Calu3 (cell line): ENCODE measurements at regions not wholly inside any gene's neighbourhood (a gene's known extent, or its start where the extent isn't known, plus 50 kb on each side); places are given as distances from the start of the nearest gene placed in this dataset.

ENCODE experiments used
- BruUV-seq: library from RNA; stranded (reverse); fragments of 400-500 nt; replicated peaks from 2 replicates; lab custom pipeline; 2021; lab: Mats Ljungman, UMichigan
- CTCF ChIA-PET: fragments of 300-600 bp; sonication (Branson Sonifier 250); formaldehyde crosslinking; loops from one replicate; lab custom pipeline; 2022; ENCODE audit warnings: antibody characterized with exemption; lab: Charles Lee
- DNase-seq: peaks from one replicate; pipeline ENCODE4 v3.0.0; 2022
- H3K27ac Mint-ChIP-seq: one replicate; pipeline ENCODE4 v1.8.0; 2022; ENCODE audit warnings: mixed read lengths; ENCODE audit not compliant: unreplicated experiment
- H3K27me3 Mint-ChIP-seq: one replicate; pipeline ENCODE4 v1.8.0; 2022; ENCODE audit warnings: mixed read lengths; ENCODE audit not compliant: unreplicated experiment
- H3K36me3 Mint-ChIP-seq: one replicate; pipeline ENCODE4 v1.8.0; 2022; ENCODE audit warnings: mild to moderate bottlenecking, moderate library complexity, mixed read lengths; ENCODE audit not compliant: insufficient read depth, unreplicated experiment
- H3K4me1 Mint-ChIP-seq: one replicate; pipeline ENCODE4 v1.8.0; 2022; ENCODE audit warnings: mild to moderate bottlenecking, low read depth, mixed read lengths; ENCODE audit not compliant: unreplicated experiment
- H3K4me3 Mint-ChIP-seq: one replicate; pipeline ENCODE4 v1.8.0; 2022; ENCODE audit warnings: mild to moderate bottlenecking, low read depth, moderate library complexity, mixed read lengths; ENCODE audit not compliant: unreplicated experiment
- H3K9me3 Mint-ChIP-seq: one replicate; pipeline ENCODE4 v1.8.0; 2022; ENCODE audit warnings: low read depth, mixed read lengths; ENCODE audit not compliant: unreplicated experiment
- intact Hi-C: fragments of 100-400 bp; cut with micrococcal nuclease; formaldehyde crosslinking; loops from one replicate; pipeline ENCODE4 v1.10.0; 2022; ENCODE audit not compliant: unreplicated experiment
- TF ChIP-seq, protein P1 (sequence below): fragments of 200-600 bp; IDR thresholded peaks from one replicate; pipeline ENCODE4 v1.8.0; 2022; ENCODE audit warnings: antibody characterized with exemption; ENCODE audit not compliant: unreplicated experiment

GRCh38 chr6:71496722-71497033, 208.1 kb downstream of the OGFRL1 start:
- DNase-seq, result no peak
- CTCF ChIA-PET, result no interaction called here
- no TSS peak for BruUV-seq

GRCh38 chr6:71498638-71499037, 210.0 kb downstream of the OGFRL1 start:
- no peak overlapping the region for H3K27ac Mint-ChIP-seq
- intact Hi-C loops, result loop anchor here (5.0 kb wide), 1 partner anchor 206 kb away; no protein-coding TSS in a partner anchor
- CTCF ChIA-PET, result interaction anchor here (1.4 kb wide), 1 partner anchor 19 kb away, joined by 3 read pairs; no protein-coding TSS in a partner anchor
- H3K4me3 Mint-ChIP-seq, result no peak overlapping the region
- H3K27me3 Mint-ChIP-seq, result no peaks in the 10 kb centered on the region
- DNase-seq, result peak; percentile 44
- H3K4me1 Mint-ChIP-seq, result peaks cover 44% of the 10 kb centered on the region
- no TSS peak for BruUV-seq
- TF ChIP-seq, protein P1, sequence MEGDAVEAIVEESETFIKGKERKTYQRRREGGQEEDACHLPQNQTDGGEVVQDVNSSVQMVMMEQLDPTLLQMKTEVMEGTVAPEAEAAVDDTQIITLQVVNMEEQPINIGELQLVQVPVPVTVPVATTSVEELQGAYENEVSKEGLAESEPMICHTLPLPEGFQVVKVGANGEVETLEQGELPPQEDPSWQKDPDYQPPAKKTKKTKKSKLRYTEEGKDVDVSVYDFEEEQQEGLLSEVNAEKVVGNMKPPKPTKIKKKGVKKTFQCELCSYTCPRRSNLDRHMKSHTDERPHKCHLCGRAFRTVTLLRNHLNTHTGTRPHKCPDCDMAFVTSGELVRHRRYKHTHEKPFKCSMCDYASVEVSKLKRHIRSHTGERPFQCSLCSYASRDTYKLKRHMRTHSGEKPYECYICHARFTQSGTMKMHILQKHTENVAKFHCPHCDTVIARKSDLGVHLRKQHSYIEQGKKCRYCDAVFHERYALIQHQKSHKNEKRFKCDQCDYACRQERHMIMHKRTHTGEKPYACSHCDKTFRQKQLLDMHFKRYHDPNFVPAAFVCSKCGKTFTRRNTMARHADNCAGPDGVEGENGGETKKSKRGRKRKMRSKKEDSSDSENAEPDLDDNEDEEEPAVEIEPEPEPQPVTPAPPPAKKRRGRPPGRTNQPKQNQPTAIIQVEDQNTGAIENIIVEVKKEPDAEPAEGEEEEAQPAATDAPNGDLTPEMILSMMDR, result no peak
- no peaks in the 10 kb centered on the region for H3K36me3 Mint-ChIP-seq
- H3K9me3 Mint-ChIP-seq, result peaks cover 3% of the 10 kb centered on the region

More at GRCh38 chr6:71496722-71497033, 208.1 kb downstream of the OGFRL1 start:
- Mint-ChIP-seq H3K9me3 (no peaks in the 10 kb centered on the region), H3K4me1 (peaks cover 38% of the 10 kb centered on the region), H3K4me3 (no peak overlapping the region), H3K36me3 (no peaks in the 10 kb centered on the region), H3K27ac (peak overlapping the region; percentile 20), H3K27me3 (no peaks in the 10 kb centered on the region)
- intact Hi-C loops, result loop anchor here (5.0 kb wide), 1 partner anchor 204 kb away; no protein-coding TSS in a partner anchor
- TF ChIP-seq, protein P1, result no peak

DNA sequence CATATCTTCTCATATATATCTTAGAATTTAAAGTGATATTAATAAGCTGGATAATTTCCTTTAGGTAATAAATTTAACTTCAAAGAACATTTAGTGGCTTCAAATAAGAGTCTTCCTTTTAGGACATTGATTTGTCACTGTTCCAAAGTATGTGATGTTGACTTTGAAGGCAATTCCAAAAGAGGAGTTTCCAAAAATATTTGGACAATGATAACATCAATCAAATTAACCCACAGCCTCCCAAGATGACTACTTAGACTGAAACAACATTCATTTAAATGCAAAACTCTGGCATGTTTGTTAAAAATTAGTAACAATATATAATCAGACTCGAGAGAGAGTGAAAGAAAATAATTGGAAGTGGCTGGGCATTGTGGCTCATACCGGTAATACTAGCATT, 211.1 kb downstream of the OGFRL1 start:
- Mint-ChIP-seq H3K4me3 (no peak overlapping the region), H3K4me1 (peaks cover 38% of the 10 kb centered on the region), H3K9me3 (peaks cover 3% of the 10 kb centered on the region), H3K36me3 (no peaks in the 10 kb centered on the region), H3K27ac (no peak overlapping the region), H3K27me3 (no peaks in the 10 kb centered on the region)
- intact Hi-C loops, result loop anchor here (5.0 kb wide), 1 partner anchor 207 kb away; no protein-coding TSS in a partner anchor
- TF ChIP-seq, protein P1, result no peak
- CTCF ChIA-PET, result interaction anchor here (0.5 to 1.4 kb wide), 2 partner anchors 20 to 55 kb away, joined by 3 read pairs; no protein-coding TSS in a partner anchor
- no TSS peak for BruUV-seq
- no peak for DNase-seq

DNA sequence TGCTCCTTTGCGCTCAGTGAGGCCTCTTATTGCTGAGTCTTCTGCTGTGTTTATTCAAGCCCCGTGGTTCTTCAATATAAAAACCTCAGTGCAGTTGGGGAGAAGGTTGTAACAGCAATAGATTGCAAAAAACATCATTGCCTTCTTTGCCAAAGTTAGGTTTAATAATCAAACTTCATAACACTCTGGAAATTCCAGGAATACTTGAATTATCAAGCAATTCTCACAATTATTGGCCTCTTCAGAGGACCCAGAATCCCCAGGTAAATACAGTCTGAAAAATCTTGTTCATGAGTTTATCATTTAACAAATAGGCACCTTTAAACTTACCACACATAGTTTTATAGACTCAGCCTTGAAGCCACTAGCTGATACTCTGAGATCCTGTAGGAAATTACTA, 213.6 kb downstream of the OGFRL1 start:
- Mint-ChIP-seq H3K4me1 (peaks cover 28% of the 10 kb centered on the region), H3K27ac (peak overlapping the region; percentile 23), H3K36me3 (no peaks in the 10 kb centered on the region), H3K27me3 (no peaks in the 10 kb centered on the region), H3K9me3 (peaks cover 3% of the 10 kb centered on the region), H3K4me3 (peak overlapping the region; percentile 4)
- CTCF ChIA-PET, result interaction anchor here (1.1 to 2.1 kb wide), 2 partner anchors 9 to 117 kb away, joined by 3 to 6 read pairs; no protein-coding TSS in a partner anchor
- BruUV-seq, result no TSS peak
- intact Hi-C loops, result no loop called here
- TF ChIP-seq, protein P1, result no peak
- no peak for DNase-seq
